ENCODE measurements at regions not wholly inside any gene's neighbourhood (a gene's known extent, or its start where the extent isn't known, plus 50 kb on each side); places are given as distances from the start of the nearest gene placed in this dataset.

- DNase-seq (no peak), ATAC-seq (ENCODE audit: insufficient read depth, low read depth) (no peak)
- Histone ChIP-seq H3K79me2 (ENCODE audit: insufficient read depth, low read length) (no peaks in the 10 kb centered on the region), H3K27me3 (ENCODE audit: insufficient read depth, low read length, poor library complexity) (no peaks in the 10 kb centered on the region), H3K4me2 (ENCODE audit: insufficient read depth, low read length) (no peak overlapping the region), H3K9me3 (ENCODE audit: insufficient read depth, low read length, severe bottlenecking) (no peaks in the 10 kb centered on the region), H3K4me1 (ENCODE audit: insufficient read depth, low read length) (no peaks in the 10 kb centered on the region), H3K36me3 (ENCODE audit: insufficient read depth, low read length) (no peaks in the 10 kb centered on the region), H3K4me3 (ENCODE audit: low read depth in 1 of 2, low read length in 2 of 2) (no peak overlapping the region), H3K9ac (ENCODE audit: low read depth, low read length) (no peak overlapping the region), H4K20me1 (ENCODE audit: insufficient read depth, low read length) (no peaks in the 10 kb centered on the region), H3K27ac (ENCODE audit: low read length) (no peak overlapping the region), H2AFZ (ENCODE audit: low read depth, low read length) (no peak overlapping the region)
- TF ChIP-seq CTCF (IDR thresholded peaks at IDR 0.05; ENCODE audit: borderline replicate concordance, extremely low read depth, low read length, poor library complexity, severe bottlenecking) (no peak), EZH2 (IDR thresholded peaks at IDR 0.05; ENCODE audit: borderline replicate concordance, low read depth, low read length, severe bottlenecking) (no peak)
These were observed 446.8 kb downstream of the NUF2 start for GRCh38 chr1:163768576-163768975.

- Histone ChIP-seq H3K36me3 (ENCODE audit: insufficient read depth, low read length) (no peaks in the 10 kb centered on the region), H3K27ac (ENCODE audit: low read length) (no peak overlapping the region), H3K4me2 (ENCODE audit: insufficient read depth, low read length) (no peak overlapping the region), H3K4me3 (ENCODE audit: low read depth in 1 of 2, low read length in 2 of 2) (no peak overlapping the region), H3K9ac (ENCODE audit: low read depth, low read length) (no peak overlapping the region), H3K79me2 (ENCODE audit: insufficient read depth, low read length) (no peaks in the 10 kb centered on the region), H3K9me3 (ENCODE audit: insufficient read depth, low read length, severe bottlenecking) (no peaks in the 10 kb centered on the region), H3K4me1 (ENCODE audit: insufficient read depth, low read length) (no peaks in the 10 kb centered on the region), H3K27me3 (ENCODE audit: insufficient read depth, low read length, poor library complexity) (no peaks in the 10 kb centered on the region), H4K20me1 (ENCODE audit: insufficient read depth, low read length) (no peaks in the 10 kb centered on the region), H2AFZ (ENCODE audit: low read depth, low read length) (no peak overlapping the region)
- DNase-seq: no peak
- TF ChIP-seq CTCF (IDR thresholded peaks at IDR 0.05; ENCODE audit: borderline replicate concordance, extremely low read depth, low read length, poor library complexity, severe bottlenecking) (no peak), EZH2 (IDR thresholded peaks at IDR 0.05; ENCODE audit: borderline replicate concordance, low read depth, low read length, severe bottlenecking) (no peak)
- no peak for ATAC-seq (ENCODE audit: insufficient read depth, low read depth)
These were observed 448.5 kb downstream of the NUF2 start for GRCh38 chr1:163770265-163770664.

- Histone ChIP-seq H4K20me1 (ENCODE audit: insufficient read depth, low read length) (no peaks in the 10 kb centered on the region), H3K9ac (ENCODE audit: low read depth, low read length) (no peak overlapping the region), H3K4me3 (ENCODE audit: low read depth in 1 of 2, low read length in 2 of 2) (no peak overlapping the region), H3K36me3 (ENCODE audit: insufficient read depth, low read length) (no peaks in the 10 kb centered on the region), H3K27me3 (ENCODE audit: insufficient read depth, low read length, poor library complexity) (no peaks in the 10 kb centered on the region), H3K4me2 (ENCODE audit: insufficient read depth, low read length) (no peak overlapping the region), H3K27ac (ENCODE audit: low read length) (no peak overlapping the region), H3K9me3 (ENCODE audit: insufficient read depth, low read length, severe bottlenecking) (no peaks in the 10 kb centered on the region), H3K79me2 (ENCODE audit: insufficient read depth, low read length) (no peaks in the 10 kb centered on the region), H3K4me1 (ENCODE audit: insufficient read depth, low read length) (no peaks in the 10 kb centered on the region), H2AFZ (ENCODE audit: low read depth, low read length) (no peak overlapping the region)
- DNase-seq: no peak
- TF ChIP-seq CTCF (IDR thresholded peaks at IDR 0.05; ENCODE audit: borderline replicate concordance, extremely low read depth, low read length, poor library complexity, severe bottlenecking) (no peak), EZH2 (IDR thresholded peaks at IDR 0.05; ENCODE audit: borderline replicate concordance, low read depth, low read length, severe bottlenecking) (no peak)
- no peak for ATAC-seq (ENCODE audit: insufficient read depth, low read depth)
These were observed 449.9 kb downstream of the NUF2 start for GRCh38 chr1:163771637-163772036.

- no peak for DNase-seq
- TF ChIP-seq CTCF (IDR thresholded peaks at IDR 0.05; ENCODE audit: borderline replicate concordance, extremely low read depth, low read length, poor library complexity, severe bottlenecking) (no peak), EZH2 (IDR thresholded peaks at IDR 0.05; ENCODE audit: borderline replicate concordance, low read depth, low read length, severe bottlenecking) (no peak)
- Histone ChIP-seq H4K20me1 (ENCODE audit: insufficient read depth, low read length) (no peaks in the 10 kb centered on the region), H3K4me2 (ENCODE audit: insufficient read depth, low read length) (no peak overlapping the region), H3K27ac (ENCODE audit: low read length) (no peak overlapping the region), H3K79me2 (ENCODE audit: insufficient read depth, low read length) (no peaks in the 10 kb centered on the region), H3K27me3 (ENCODE audit: insufficient read depth, low read length, poor library complexity) (no peaks in the 10 kb centered on the region), H3K9ac (ENCODE audit: low read depth, low read length) (no peak overlapping the region), H3K4me1 (ENCODE audit: insufficient read depth, low read length) (no peaks in the 10 kb centered on the region), H2AFZ (ENCODE audit: low read depth, low read length) (no peak overlapping the region), H3K36me3 (ENCODE audit: insufficient read depth, low read length) (no peaks in the 10 kb centered on the region), H3K4me3 (ENCODE audit: low read depth in 1 of 2, low read length in 2 of 2) (no peak overlapping the region), H3K9me3 (ENCODE audit: insufficient read depth, low read length, severe bottlenecking) (no peaks in the 10 kb centered on the region)
- ATAC-seq (ENCODE audit: insufficient read depth, low read depth): no peak
These were observed 450.5 kb downstream of the NUF2 start for GRCh38 chr1:163772246-163772645.
